Breast epithelium (tissue), 3 donors: ENCODE measurements at regions not wholly inside any gene's neighbourhood (a gene's known extent, or its start where the extent isn't known, plus 50 kb on each side); places are given as distances from the start of the nearest gene placed in this dataset.

ENCODE experiments used
- POLR2A ChIP-seq: fragments of 450-650 bp; IDR thresholded peaks from one replicate; pipeline ENCODE4 v1.6.1; 2016; ENCODE audit warnings: antibody characterized with exemption, mild to moderate bottlenecking, moderate library complexity
- TF ChIP-seq, protein P1 (sequence below), 3 donors: fragments of 450-650 bp; IDR thresholded peaks; one replicate each; pipeline ENCODE4 v1.5.1; 2016 to 2017; ENCODE audit warnings: antibody characterized with exemption in 3 of 3, mild to moderate bottlenecking in 3 of 3, moderate library complexity in 3 of 3

- TF ChIP-seq, protein P1, sequence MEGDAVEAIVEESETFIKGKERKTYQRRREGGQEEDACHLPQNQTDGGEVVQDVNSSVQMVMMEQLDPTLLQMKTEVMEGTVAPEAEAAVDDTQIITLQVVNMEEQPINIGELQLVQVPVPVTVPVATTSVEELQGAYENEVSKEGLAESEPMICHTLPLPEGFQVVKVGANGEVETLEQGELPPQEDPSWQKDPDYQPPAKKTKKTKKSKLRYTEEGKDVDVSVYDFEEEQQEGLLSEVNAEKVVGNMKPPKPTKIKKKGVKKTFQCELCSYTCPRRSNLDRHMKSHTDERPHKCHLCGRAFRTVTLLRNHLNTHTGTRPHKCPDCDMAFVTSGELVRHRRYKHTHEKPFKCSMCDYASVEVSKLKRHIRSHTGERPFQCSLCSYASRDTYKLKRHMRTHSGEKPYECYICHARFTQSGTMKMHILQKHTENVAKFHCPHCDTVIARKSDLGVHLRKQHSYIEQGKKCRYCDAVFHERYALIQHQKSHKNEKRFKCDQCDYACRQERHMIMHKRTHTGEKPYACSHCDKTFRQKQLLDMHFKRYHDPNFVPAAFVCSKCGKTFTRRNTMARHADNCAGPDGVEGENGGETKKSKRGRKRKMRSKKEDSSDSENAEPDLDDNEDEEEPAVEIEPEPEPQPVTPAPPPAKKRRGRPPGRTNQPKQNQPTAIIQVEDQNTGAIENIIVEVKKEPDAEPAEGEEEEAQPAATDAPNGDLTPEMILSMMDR (IDR thresholded peaks at IDR 0.05): no peak
- no peak for TF ChIP-seq POLR2A
These were observed 69.4 kb upstream of the CA10 start for GRCh38 chr17:52227926-52228325.
